GM12864 (cell line): ENCODE measurements at regions not wholly inside any gene's neighbourhood (a gene's known extent, or its start where the extent isn't known, plus 50 kb on each side); places are given as distances from the start of the nearest gene placed in this dataset.

Experiments used
- DNase-seq: peaks from one replicate; pipeline ENCODE4 v3.0.0-alpha.2; 2011; ENCODE audit warnings: low read depth
- H3K4me3 ChIP-seq: 2 replicates; pipeline ENCODE4 v1.5.1; 2011; ENCODE audit warnings: mild to moderate bottlenecking, low read depth, low read length, control low read depth
- CTCF ChIP-seq: IDR thresholded peaks from 2 replicates; pipeline ENCODE4 v1.5.1; 2011; ENCODE audit warnings: low read depth, mild to moderate bottlenecking, moderate library complexity, low read length, control low read depth, inconsistent platforms; ENCODE audit errors: missing control alignments

DNA sequence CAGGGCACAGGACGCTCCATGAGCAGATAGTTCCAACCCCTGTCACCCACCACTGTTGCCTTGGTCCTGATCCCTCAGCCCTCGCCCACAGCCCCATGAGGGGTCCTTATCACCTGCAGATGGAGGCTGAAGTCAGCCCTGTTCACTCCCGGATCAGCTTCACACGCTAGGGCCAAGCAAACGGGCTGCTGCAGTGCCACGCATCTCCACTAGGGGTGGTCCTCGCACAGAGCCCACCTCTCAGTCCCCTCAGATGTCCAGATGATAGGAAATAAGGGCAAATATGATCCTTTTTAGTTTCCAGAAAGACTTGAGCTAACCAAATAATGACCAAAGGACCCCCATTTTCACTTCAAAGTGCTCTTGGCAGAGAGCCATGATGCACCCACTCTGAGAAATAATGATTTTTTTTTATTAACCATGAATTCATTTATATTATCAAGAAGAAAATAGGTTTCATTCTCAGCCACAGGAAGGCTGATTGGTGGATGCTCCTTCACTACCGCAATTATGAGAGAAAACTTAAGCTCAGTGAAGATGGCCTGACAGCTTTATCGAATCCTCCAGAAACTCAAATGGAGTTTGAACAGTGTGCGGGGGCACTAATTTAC lies 71.9 kb upstream of the KLHL29 start:
- peak; percentile 98 for TF ChIP-seq CTCF

GRCh38 chr2:23314687-23315086 lies 70.3 kb upstream of the KLHL29 start:
- TF ChIP-seq CTCF, result no peak
- H3K4me3 ChIP-seq, result no peak overlapping the region
- no peak for DNase-seq

More for the DNA sequence above, 71.9 kb upstream of the KLHL29 start:
- H3K4me3 ChIP-seq, result no peak overlapping the region
- no peak for DNase-seq

DNA sequence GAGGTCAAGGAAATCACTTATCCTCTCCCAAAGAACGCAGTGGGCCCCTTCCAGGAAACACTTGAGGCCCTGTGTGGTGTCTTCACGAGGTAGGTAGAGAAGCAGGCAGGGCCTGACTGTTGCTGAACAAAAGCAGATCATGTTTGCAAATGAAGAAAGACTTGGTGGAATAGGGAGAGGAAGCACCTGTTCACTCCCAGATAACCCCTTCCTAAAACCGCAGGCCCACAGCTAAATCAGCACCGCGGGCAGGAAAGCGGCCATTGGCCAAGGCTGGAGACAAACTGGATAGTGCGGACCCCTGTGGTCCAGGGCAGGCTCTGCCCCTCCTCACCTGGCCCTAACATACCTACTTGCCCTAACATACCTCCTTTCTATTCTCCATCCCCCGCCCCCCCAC lies 64.9 kb upstream of the KLHL29 start:
- H3K4me3 ChIP-seq, result no peak overlapping the region
- DNase-seq, result no peak
- TF ChIP-seq CTCF, result no peak

- DNase-seq, result no peak
- no peak for TF ChIP-seq CTCF
- no peak overlapping the region for H3K4me3 ChIP-seq
These were observed 63.2 kb upstream of the KLHL29 start for GRCh38 chr2:23321751-23322150.

GRCh38 chr2:23322567-23323197 lies 62.3 kb upstream of the KLHL29 start:
- no peak for DNase-seq
- TF ChIP-seq CTCF, result no peak

DNA sequence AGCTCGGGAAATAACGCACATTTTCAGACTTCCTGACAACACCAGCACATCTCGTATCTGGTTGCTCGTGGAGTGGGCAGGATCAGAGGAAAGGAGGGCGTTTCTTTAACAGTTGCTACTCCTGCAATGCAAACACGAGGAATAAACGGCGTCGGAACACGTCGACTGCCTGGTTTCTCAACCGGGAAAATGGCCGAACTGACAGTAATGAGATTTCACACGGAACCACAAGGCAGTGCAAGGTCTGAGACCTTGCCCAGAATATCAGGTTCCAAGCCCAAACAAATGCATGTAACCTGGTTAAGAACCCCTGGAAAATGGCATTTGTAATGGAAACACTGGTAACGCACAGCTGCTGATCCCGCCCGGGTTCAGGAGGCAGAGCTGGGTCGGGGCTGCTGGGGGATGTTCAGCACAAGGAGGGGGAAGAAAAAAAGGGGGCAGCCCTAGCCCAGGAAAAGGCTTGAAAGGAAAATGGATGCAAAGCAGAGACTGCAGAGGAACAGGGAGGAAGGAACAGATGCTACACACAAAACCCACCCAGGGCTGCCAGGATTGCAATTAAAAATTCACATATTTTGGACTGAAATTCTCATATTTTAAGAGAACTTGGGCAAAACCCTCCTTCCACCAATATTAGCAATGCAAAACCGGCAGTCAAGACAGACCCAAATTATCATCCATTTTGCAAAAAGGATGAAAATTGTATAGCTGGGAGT lies 61.6 kb upstream of the KLHL29 start:
- DNase-seq, result no peak
- TF ChIP-seq CTCF, result no peak
- no peak overlapping the region for H3K4me3 ChIP-seq

More at GRCh38 chr2:23322567-23323197, 62.3 kb upstream of the KLHL29 start:
- no peak overlapping the region for H3K4me3 ChIP-seq
